ENCODE measurements at regions not wholly inside any gene's neighbourhood (a gene's known extent, or its start where the extent isn't known, plus 50 kb on each side); places are given as distances from the start of the nearest gene placed in this dataset.

- TF ChIP-seq POLR2A (IDR thresholded peaks at IDR 0.05) (no peak), CTCF (IDR thresholded peaks at IDR 0.05) (no peak)
These were observed 806.2 kb downstream of the MAFB start for GRCh38 chr20:39882806-39883205.
